ENCODE measurements at regions not wholly inside any gene's neighbourhood (a gene's known extent, or its start where the extent isn't known, plus 50 kb on each side); places are given as distances from the start of the nearest gene placed in this dataset.

- TF ChIP-seq CTCF (CRISPR knock-in tag; IDR thresholded peaks at IDR 0.05) (no peak), SMARCE1 (IDR thresholded peaks at IDR 0.05; ENCODE audit: borderline replicate concordance) (no peak), MAX (IDR thresholded peaks at IDR 0.05) (no peak), NFE2L2 (IDR thresholded peaks at IDR 0.05; ENCODE audit: low read length) (no peak), ZNF615 (CRISPR knock-in tag; IDR thresholded peaks at IDR 0.05; ENCODE audit: borderline replicate concordance) (no peak), ZNF629 (CRISPR knock-in tag; conservative IDR thresholded peaks at IDR 0.05) (no peak), NR3C1 (CRISPR knock-in tag; IDR thresholded peaks at IDR 0.05) (no peak), CREM (IDR thresholded peaks at IDR 0.05) (no peak), CREM (CRISPR knock-in tag; IDR thresholded peaks at IDR 0.05) (no peak)
Observed at GRCh38 chr11:36870361-36870760, 272.3 kb upstream of the RAG2 start.

All from HepG2 (cell line).